ENCODE measurements at regions not wholly inside any gene's neighbourhood (a gene's known extent, or its start where the extent isn't known, plus 50 kb on each side); places are given as distances from the start of the nearest gene placed in this dataset.

GRCh38 chr11:80616070-80616800 lies 1175.4 kb upstream of the TENM4 start:
- intact Hi-C loops (cut with DNase I) = no loop called here
- DNase-seq (ENCODE audit: low spot score) = no peak

- DNase-seq (ENCODE audit: low spot score) = no peak
- intact Hi-C loops (cut with DNase I) = no loop called here
Observed at GRCh38 chr11:80613655-80614054, 1172.8 kb upstream of the TENM4 start.

GRCh38 chr11:80610516-80610915 lies 1169.7 kb upstream of the TENM4 start:
- DNase-seq (ENCODE audit: low spot score) = no peak
- intact Hi-C loops (cut with DNase I) = no loop called here

GRCh38 chr11:80603472-80603871 lies 1162.6 kb upstream of the TENM4 start:
- intact Hi-C loops (cut with DNase I) = no loop called here
- DNase-seq (ENCODE audit: low spot score) = no peak

- intact Hi-C loops (cut with DNase I) = no loop called here
- DNase-seq (ENCODE audit: low spot score) = no peak
Observed at GRCh38 chr11:80598905-80599304, 1158.1 kb upstream of the TENM4 start.

- no peak for DNase-seq (ENCODE audit: low spot score)
- intact Hi-C loops (cut with DNase I) = no loop called here
Observed at GRCh38 chr11:80596291-80596810, 1155.5 kb upstream of the TENM4 start.

- DNase-seq (ENCODE audit: low spot score) = no peak
- intact Hi-C loops (cut with DNase I) = no loop called here
Observed at GRCh38 chr11:80595011-80595410, 1154.2 kb upstream of the TENM4 start.

GRCh38 chr11:80593648-80594374 lies 1153.0 kb upstream of the TENM4 start:
- intact Hi-C loops (cut with DNase I) = no loop called here
- no peak for DNase-seq (ENCODE audit: low spot score)

- intact Hi-C loops (cut with DNase I) = no loop called here
- no peak for DNase-seq (ENCODE audit: low spot score)
Observed at GRCh38 chr11:80592546-80592945, 1151.7 kb upstream of the TENM4 start.

GRCh38 chr11:80587906-80588305 lies 1147.1 kb upstream of the TENM4 start:
- no peak for DNase-seq (ENCODE audit: low spot score)
- intact Hi-C loops (cut with DNase I) = no loop called here

- DNase-seq (ENCODE audit: low spot score) = no peak
- intact Hi-C loops (cut with DNase I) = no loop called here
Observed at GRCh38 chr11:80586464-80586863, 1145.6 kb upstream of the TENM4 start.

- intact Hi-C loops (cut with DNase I) = no loop called here
- no peak for DNase-seq (ENCODE audit: low spot score)
Observed at GRCh38 chr11:80584661-80585060, 1143.8 kb upstream of the TENM4 start.

- no peak for DNase-seq (ENCODE audit: low spot score)
- intact Hi-C loops (cut with DNase I) = no loop called here
Observed at GRCh38 chr11:80569832-80570231, 1129.0 kb upstream of the TENM4 start.

- DNase-seq (ENCODE audit: low spot score) = no peak
- intact Hi-C loops (cut with DNase I) = no loop called here
Observed at GRCh38 chr11:80565231-80565630, 1124.4 kb upstream of the TENM4 start.

GRCh38 chr11:80562523-80563125 lies 1121.8 kb upstream of the TENM4 start:
- intact Hi-C loops (cut with DNase I) = no loop called here
- no peak for DNase-seq (ENCODE audit: low spot score)

GRCh38 chr11:80559942-80560341 lies 1119.1 kb upstream of the TENM4 start:
- intact Hi-C loops (cut with DNase I) = no loop called here
- no peak for DNase-seq (ENCODE audit: low spot score)

GRCh38 chr11:80553565-80553964 lies 1112.7 kb upstream of the TENM4 start:
- DNase-seq (ENCODE audit: low spot score) = no peak
- intact Hi-C loops (cut with DNase I) = no loop called here

GRCh38 chr11:80542704-80543103 lies 1101.9 kb upstream of the TENM4 start:
- intact Hi-C loops (cut with DNase I) = loop anchor here in 1 of 2 donors (5.0 kb wide), 1 partner anchor 145 kb away; no protein-coding TSS in a partner anchor
- DNase-seq (ENCODE audit: low spot score) = no peak

GRCh38 chr11:80538040-80538439 lies 1097.2 kb upstream of the TENM4 start:
- no peak for DNase-seq (ENCODE audit: low spot score)
- intact Hi-C loops (cut with DNase I) = no loop called here

GRCh38 chr11:80533463-80533862 lies 1092.6 kb upstream of the TENM4 start:
- no peak for DNase-seq (ENCODE audit: low spot score)
- intact Hi-C loops (cut with DNase I) = no loop called here
